ENCODE measurements at regions not wholly inside any gene's neighbourhood (a gene's known extent, or its start where the extent isn't known, plus 50 kb on each side); places are given as distances from the start of the nearest gene placed in this dataset.

GRCh38 chr14:53663709-53664108 lies 292.9 kb downstream of the BMP4 start:
- H3K14ac ChIP-seq (ENCODE audit: low read length), result no peak overlapping the region
- no peak overlapping the region for H3K4me2 ChIP-seq (ENCODE audit: low read length)
- no peak overlapping the region for H3K18ac ChIP-seq (ENCODE audit: low read length)
- no peaks in the 10 kb centered on the region for H3K79me1 ChIP-seq (ENCODE audit: low read length)
- H3K4me3 ChIP-seq (ENCODE audit: low read depth, low read length), result no peak overlapping the region
- H4K12ac ChIP-seq (ENCODE audit: low read depth, low read length), result no peak overlapping the region
- H3K9ac ChIP-seq (ENCODE audit: low read length), result no peak overlapping the region
- H2AFZ ChIP-seq (ENCODE audit: insufficient read depth, low read length, poor library complexity), result no peak overlapping the region
- no peak overlapping the region for H3K23ac ChIP-seq (ENCODE audit: low read length)
- no CpG with 5 or more reads among the region's 3 CpGs for WGBS (ENCODE audit: extremely low coverage, insufficient coverage, insufficient read length)
- no peak overlapping the region for H2BK120ac ChIP-seq (ENCODE audit: insufficient read depth, low read length, poor library complexity)
- H3K4ac ChIP-seq (ENCODE audit: low read depth, low read length), result no peak overlapping the region
- H4K8ac ChIP-seq (ENCODE audit: low read depth, low read length), result no peak overlapping the region
- H2BK5ac ChIP-seq (ENCODE audit: low read depth, low read length, poor library complexity), result no peak overlapping the region
- no peaks in the 10 kb centered on the region for H3K27me3 ChIP-seq (ENCODE audit: insufficient read depth, low read length)
- no peaks in the 10 kb centered on the region for H3K36me3 ChIP-seq (ENCODE audit: control insufficient read depth in 1 of 2, insufficient read depth in 2 of 2, low read length in 2 of 2)
- no peak overlapping the region for H2BK12ac ChIP-seq (ENCODE audit: low read length)
- no peak for DNase-seq
- H4K91ac ChIP-seq (ENCODE audit: low read depth, low read length), result no peak overlapping the region
- H3K79me2 ChIP-seq (ENCODE audit: control insufficient read depth, insufficient read depth, low read length, poor library complexity), result no peaks in the 10 kb centered on the region
- H3K9me3 ChIP-seq (ENCODE audit: insufficient read depth, low read depth, low read length), result no peaks in the 10 kb centered on the region
- no peak overlapping the region for H2AK5ac ChIP-seq (ENCODE audit: low read length)
- H3K4me1 ChIP-seq (ENCODE audit: control insufficient read depth in 1 of 2, insufficient read depth in 2 of 2, low read length in 2 of 2), result no peaks in the 10 kb centered on the region
- no peak overlapping the region for H3K27ac ChIP-seq (ENCODE audit: low read depth, low read length)

GRCh38 chr14:53655080-53655785 lies 301.4 kb downstream of the BMP4 start:
- Histone ChIP-seq H2BK120ac (ENCODE audit: insufficient read depth, low read length, poor library complexity) (no peak overlapping the region), H2BK5ac (ENCODE audit: low read depth, low read length, poor library complexity) (no peak overlapping the region), H3K23ac (ENCODE audit: low read length) (no peak overlapping the region), H3K18ac (ENCODE audit: low read length) (no peak overlapping the region), H2AFZ (ENCODE audit: insufficient read depth, low read length, poor library complexity) (no peak overlapping the region), H2BK12ac (ENCODE audit: low read length) (no peak overlapping the region), H3K36me3 (ENCODE audit: control insufficient read depth in 1 of 2, insufficient read depth in 2 of 2, low read length in 2 of 2) (no peaks in the 10 kb centered on the region), H3K79me1 (ENCODE audit: low read length) (no peaks in the 10 kb centered on the region), H3K14ac (ENCODE audit: low read length) (no peak overlapping the region), H2AK5ac (ENCODE audit: low read length) (no peak overlapping the region), H4K8ac (ENCODE audit: low read depth, low read length) (no peak overlapping the region), H3K4ac (ENCODE audit: low read depth, low read length) (no peak overlapping the region), H3K9me3 (ENCODE audit: insufficient read depth, low read depth, low read length) (no peaks in the 10 kb centered on the region), H3K27ac (ENCODE audit: low read depth, low read length) (no peak overlapping the region), H3K79me2 (ENCODE audit: control insufficient read depth, insufficient read depth, low read length, poor library complexity) (no peaks in the 10 kb centered on the region), H3K27me3 (ENCODE audit: insufficient read depth, low read length) (no peaks in the 10 kb centered on the region), H3K4me3 (ENCODE audit: low read depth, low read length) (no peak overlapping the region), H3K4me1 (ENCODE audit: control insufficient read depth in 1 of 2, insufficient read depth in 2 of 2, low read length in 2 of 2) (no peaks in the 10 kb centered on the region), H4K91ac (ENCODE audit: low read depth, low read length) (no peak overlapping the region), H4K12ac (ENCODE audit: low read depth, low read length) (no peak overlapping the region), H3K9ac (ENCODE audit: low read length) (no peak overlapping the region), H3K4me2 (ENCODE audit: low read length) (no peak overlapping the region)
- WGBS (ENCODE audit: extremely low coverage, insufficient coverage, insufficient read length), result no CpG with 5 or more reads among the region's 3 CpGs
- no peak for DNase-seq

- Histone ChIP-seq H3K27me3 (ENCODE audit: insufficient read depth, low read length) (no peaks in the 10 kb centered on the region), H3K9ac (ENCODE audit: low read length) (no peak overlapping the region), H3K14ac (ENCODE audit: low read length) (no peak overlapping the region), H3K9me3 (ENCODE audit: insufficient read depth, low read depth, low read length) (no peaks in the 10 kb centered on the region), H3K36me3 (ENCODE audit: control insufficient read depth in 1 of 2, insufficient read depth in 2 of 2, low read length in 2 of 2) (no peaks in the 10 kb centered on the region), H3K4me3 (ENCODE audit: low read depth, low read length) (no peak overlapping the region), H3K27ac (ENCODE audit: low read depth, low read length) (no peak overlapping the region), H3K23ac (ENCODE audit: low read length) (no peak overlapping the region), H4K8ac (ENCODE audit: low read depth, low read length) (no peak overlapping the region), H3K4ac (ENCODE audit: low read depth, low read length) (no peak overlapping the region), H3K79me1 (ENCODE audit: low read length) (no peaks in the 10 kb centered on the region), H3K4me1 (ENCODE audit: control insufficient read depth in 1 of 2, insufficient read depth in 2 of 2, low read length in 2 of 2) (no peaks in the 10 kb centered on the region), H2BK120ac (ENCODE audit: insufficient read depth, low read length, poor library complexity) (no peak overlapping the region), H4K91ac (ENCODE audit: low read depth, low read length) (no peak overlapping the region), H2BK12ac (ENCODE audit: low read length) (no peak overlapping the region), H3K18ac (ENCODE audit: low read length) (no peak overlapping the region), H2AFZ (ENCODE audit: insufficient read depth, low read length, poor library complexity) (no peak overlapping the region), H2BK5ac (ENCODE audit: low read depth, low read length, poor library complexity) (no peak overlapping the region), H3K4me2 (ENCODE audit: low read length) (no peak overlapping the region), H4K12ac (ENCODE audit: low read depth, low read length) (no peak overlapping the region), H2AK5ac (ENCODE audit: low read length) (no peak overlapping the region), H3K79me2 (ENCODE audit: control insufficient read depth, insufficient read depth, low read length, poor library complexity) (no peaks in the 10 kb centered on the region)
- no peak for DNase-seq
- WGBS (ENCODE audit: extremely low coverage, insufficient coverage, insufficient read length), result no CpG with 5 or more reads among the region's 1 CpG
Measured at GRCh38 chr14:53652068-53652467, 304.6 kb downstream of the BMP4 start.

GRCh38 chr14:53651096-53651740 lies 305.4 kb downstream of the BMP4 start:
- no peak for DNase-seq
- no CpG with 5 or more reads among the region's 3 CpGs for WGBS (ENCODE audit: extremely low coverage, insufficient coverage, insufficient read length)
- no peak overlapping the region for H3K18ac ChIP-seq (ENCODE audit: low read length)
- H3K27me3 ChIP-seq (ENCODE audit: insufficient read depth, low read length), result no peaks in the 10 kb centered on the region
- H4K91ac ChIP-seq (ENCODE audit: low read depth, low read length), result no peak overlapping the region
- no peak overlapping the region for H3K4ac ChIP-seq (ENCODE audit: low read depth, low read length)
- H2AFZ ChIP-seq (ENCODE audit: insufficient read depth, low read length, poor library complexity), result no peak overlapping the region
- H3K79me1 ChIP-seq (ENCODE audit: low read length), result no peaks in the 10 kb centered on the region
- H2BK120ac ChIP-seq (ENCODE audit: insufficient read depth, low read length, poor library complexity), result no peak overlapping the region
- no peaks in the 10 kb centered on the region for H3K4me1 ChIP-seq (ENCODE audit: control insufficient read depth in 1 of 2, insufficient read depth in 2 of 2, low read length in 2 of 2)
- H2BK12ac ChIP-seq (ENCODE audit: low read length), result no peak overlapping the region
- no peaks in the 10 kb centered on the region for H3K9me3 ChIP-seq (ENCODE audit: insufficient read depth, low read depth, low read length)
- H4K8ac ChIP-seq (ENCODE audit: low read depth, low read length), result no peak overlapping the region
- H3K4me3 ChIP-seq (ENCODE audit: low read depth, low read length), result no peak overlapping the region
- H3K9ac ChIP-seq (ENCODE audit: low read length), result no peak overlapping the region
- H3K27ac ChIP-seq (ENCODE audit: low read depth, low read length), result no peak overlapping the region
- H4K12ac ChIP-seq (ENCODE audit: low read depth, low read length), result no peak overlapping the region
- no peak overlapping the region for H3K23ac ChIP-seq (ENCODE audit: low read length)
- H2AK5ac ChIP-seq (ENCODE audit: low read length), result no peak overlapping the region
- no peak overlapping the region for H3K4me2 ChIP-seq (ENCODE audit: low read length)
- H3K14ac ChIP-seq (ENCODE audit: low read length), result no peak overlapping the region
- no peaks in the 10 kb centered on the region for H3K79me2 ChIP-seq (ENCODE audit: control insufficient read depth, insufficient read depth, low read length, poor library complexity)
- H2BK5ac ChIP-seq (ENCODE audit: low read depth, low read length, poor library complexity), result no peak overlapping the region
- H3K36me3 ChIP-seq (ENCODE audit: control insufficient read depth in 1 of 2, insufficient read depth in 2 of 2, low read length in 2 of 2), result no peaks in the 10 kb centered on the region
